Calu3 (cell line): ENCODE measurements at regions not wholly inside any gene's neighbourhood (a gene's known extent, or its start where the extent isn't known, plus 50 kb on each side); places are given as distances from the start of the nearest gene placed in this dataset.

Source experiments
- BruUV-seq: library from RNA; stranded (reverse); fragments of 400-500 nt; replicated peaks from 2 replicates; lab custom pipeline; 2021; lab: Mats Ljungman, UMichigan
- CTCF ChIA-PET: fragments of 300-600 bp; sonication (Branson Sonifier 250); formaldehyde crosslinking; loops from one replicate; lab custom pipeline; 2022; ENCODE audit warnings: antibody characterized with exemption; lab: Charles Lee
- DNase-seq: peaks from one replicate; pipeline ENCODE4 v3.0.0; 2022
- H3K27ac Mint-ChIP-seq: one replicate; pipeline ENCODE4 v1.8.0; 2022; ENCODE audit warnings: mixed read lengths; ENCODE audit not compliant: unreplicated experiment
- H3K27me3 Mint-ChIP-seq: one replicate; pipeline ENCODE4 v1.8.0; 2022; ENCODE audit warnings: mixed read lengths; ENCODE audit not compliant: unreplicated experiment
- H3K36me3 Mint-ChIP-seq: one replicate; pipeline ENCODE4 v1.8.0; 2022; ENCODE audit warnings: mild to moderate bottlenecking, moderate library complexity, mixed read lengths; ENCODE audit not compliant: insufficient read depth, unreplicated experiment
- H3K4me1 Mint-ChIP-seq: one replicate; pipeline ENCODE4 v1.8.0; 2022; ENCODE audit warnings: mild to moderate bottlenecking, low read depth, mixed read lengths; ENCODE audit not compliant: unreplicated experiment
- H3K4me3 Mint-ChIP-seq: one replicate; pipeline ENCODE4 v1.8.0; 2022; ENCODE audit warnings: mild to moderate bottlenecking, low read depth, moderate library complexity, mixed read lengths; ENCODE audit not compliant: unreplicated experiment
- H3K9me3 Mint-ChIP-seq: one replicate; pipeline ENCODE4 v1.8.0; 2022; ENCODE audit warnings: low read depth, mixed read lengths; ENCODE audit not compliant: unreplicated experiment
- CTCF ChIP-seq: fragments of 200-600 bp; IDR thresholded peaks from one replicate; pipeline ENCODE4 v1.8.0; 2022; ENCODE audit warnings: antibody characterized with exemption; ENCODE audit not compliant: unreplicated experiment
- intact Hi-C: fragments of 100-400 bp; cut with micrococcal nuclease; formaldehyde crosslinking; loops from one replicate; pipeline ENCODE4 v1.10.0; 2022; ENCODE audit not compliant: unreplicated experiment

- Mint-ChIP-seq H3K27ac (no peak overlapping the region), H3K4me3 (no peak overlapping the region), H3K27me3 (no peaks in the 10 kb centered on the region), H3K36me3 (no peaks in the 10 kb centered on the region), H3K9me3 (peaks cover 5% of the 10 kb centered on the region), H3K4me1 (no peaks in the 10 kb centered on the region)
- intact Hi-C loops = no loop called here
- no TSS peak for BruUV-seq
- TF ChIP-seq CTCF = no peak
- CTCF ChIA-PET = no interaction called here
- DNase-seq = no peak
These were observed 535.0 kb upstream of the CDH18 start for GRCh38 chr5:20522905-20523482.

GRCh38 chr5:20515606-20516005, 527.6 kb upstream of the CDH18 start:
- Mint-ChIP-seq H3K27me3 (no peaks in the 10 kb centered on the region), H3K27ac (no peak overlapping the region), H3K36me3 (no peaks in the 10 kb centered on the region), H3K4me3 (no peak overlapping the region), H3K4me1 (no peaks in the 10 kb centered on the region), H3K9me3 (no peaks in the 10 kb centered on the region)
- CTCF ChIA-PET = no interaction called here
- no peak for TF ChIP-seq CTCF
- intact Hi-C loops = no loop called here
- no peak for DNase-seq
- BruUV-seq = no TSS peak

- CTCF ChIA-PET = no interaction called here
- Mint-ChIP-seq H3K27me3 (no peaks in the 10 kb centered on the region), H3K9me3 (peaks cover 4% of the 10 kb centered on the region), H3K27ac (no peak overlapping the region), H3K36me3 (no peaks in the 10 kb centered on the region), H3K4me1 (no peaks in the 10 kb centered on the region), H3K4me3 (no peak overlapping the region)
- intact Hi-C loops = no loop called here
- TF ChIP-seq CTCF = no peak
- BruUV-seq = no TSS peak
- DNase-seq = no peak
These were observed 526.1 kb upstream of the CDH18 start for GRCh38 chr5:20514145-20514544.

- Mint-ChIP-seq H3K4me1 (no peaks in the 10 kb centered on the region), H3K27ac (no peak overlapping the region), H3K27me3 (no peaks in the 10 kb centered on the region), H3K9me3 (peaks cover 5% of the 10 kb centered on the region), H3K4me3 (no peak overlapping the region), H3K36me3 (no peaks in the 10 kb centered on the region)
- no TSS peak for BruUV-seq
- no peak for TF ChIP-seq CTCF
- CTCF ChIA-PET = no interaction called here
- no peak for DNase-seq
- intact Hi-C loops = no loop called here
These were observed 512.5 kb upstream of the CDH18 start for GRCh38 chr5:20500546-20500945.
